Esophagus (tissue), 2 donors: ENCODE measurements at regions not wholly inside any gene's neighbourhood (a gene's known extent, or its start where the extent isn't known, plus 50 kb on each side); places are given as distances from the start of the nearest gene placed in this dataset.

Source experiments
- H3K27ac ChIP-seq, 2 donors: one replicate each; pipeline ENCODE4 v1.5.1; 2013; ENCODE audit warnings: low read depth in 2 of 2, mild to moderate bottlenecking in 2 of 2, inconsistent platforms in 1 of 2, low read length in 1 of 2, moderate library complexity in 1 of 2
- H3K27me3 ChIP-seq, 2 donors: one replicate each; pipeline ENCODE4 v1.6.1; 2013; ENCODE audit warnings: low read length in 2 of 2, control low read depth in 1 of 2, mild to moderate bottlenecking in 1 of 2; ENCODE audit not compliant: insufficient read depth in 2 of 2, control insufficient read depth in 1 of 2
- H3K36me3 ChIP-seq, 2 donors: one replicate each; pipeline ENCODE4 v1.6.1; 2013; ENCODE audit warnings: low read length in 1 of 2; ENCODE audit not compliant: control insufficient read depth in 2 of 2, insufficient read depth in 2 of 2
- H3K4me1 ChIP-seq, 2 donors: one replicate each; pipeline ENCODE4 v1.6.1; 2013; ENCODE audit warnings: low read length in 1 of 2; ENCODE audit not compliant: control insufficient read depth in 2 of 2, insufficient read depth in 2 of 2
- H3K4me3 ChIP-seq, 2 donors: one replicate each; pipeline ENCODE4 v1.5.1; 2013; ENCODE audit warnings: low read length in 2 of 2, mild to moderate bottlenecking in 2 of 2, low read depth in 1 of 2, moderate library complexity in 1 of 2
- H3K9me3 ChIP-seq, 2 donors: one replicate each; pipeline ENCODE4 v1.6.1; 2013; ENCODE audit warnings: mild to moderate bottlenecking in 2 of 2, low read depth in 1 of 2, low read length in 1 of 2, moderate library complexity in 1 of 2; ENCODE audit not compliant: control insufficient read depth in 2 of 2, insufficient read depth in 1 of 2
- WGBS, 2 donors: extraction: QIAGEN DNeasy Blood & Tissue Kit; methylation state at CpG; one replicate each; pipeline ENCODE4 v1.1.7; 2013; 5-methylcytosine and 5-hydroxymethylcytosine counted together
- donor health status: healthy with polysubstance abuse.
- donor health status: Bipolar disorder and iron deficiency.

DNA sequence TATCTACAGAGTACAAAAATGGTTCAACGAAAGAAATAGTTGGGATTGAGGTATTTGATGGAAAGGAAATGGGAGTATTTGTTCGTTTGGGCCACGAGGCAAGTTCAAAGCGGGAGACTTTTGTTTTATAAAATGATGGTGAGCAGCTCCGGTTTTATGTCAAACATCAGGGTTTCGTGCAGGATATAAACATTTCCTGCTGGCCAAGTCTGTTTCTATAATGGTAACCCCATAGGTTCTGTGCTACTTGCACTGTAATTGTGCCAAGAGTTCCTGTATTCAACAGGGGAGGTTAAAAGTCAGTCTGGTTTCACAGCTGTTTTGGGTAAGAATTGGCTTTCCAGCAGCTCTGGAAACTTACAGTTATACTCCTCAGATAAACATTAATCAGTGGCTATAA is 290.3 kb upstream of the NRIP1 start:
- Histone ChIP-seq H3K36me3 (no peaks in the 10 kb centered on the region), H3K27ac (no peak overlapping the region), H3K27me3 (no peaks in the 10 kb centered on the region), H3K9me3 (no peaks in the 10 kb centered on the region), H3K4me1 (no peaks in the 10 kb centered on the region), H3K4me3 (no peak overlapping the region)
- 56 to 62% methylated on average over 6 of the region's 6 CpGs for WGBS, 2 donors

DNA sequence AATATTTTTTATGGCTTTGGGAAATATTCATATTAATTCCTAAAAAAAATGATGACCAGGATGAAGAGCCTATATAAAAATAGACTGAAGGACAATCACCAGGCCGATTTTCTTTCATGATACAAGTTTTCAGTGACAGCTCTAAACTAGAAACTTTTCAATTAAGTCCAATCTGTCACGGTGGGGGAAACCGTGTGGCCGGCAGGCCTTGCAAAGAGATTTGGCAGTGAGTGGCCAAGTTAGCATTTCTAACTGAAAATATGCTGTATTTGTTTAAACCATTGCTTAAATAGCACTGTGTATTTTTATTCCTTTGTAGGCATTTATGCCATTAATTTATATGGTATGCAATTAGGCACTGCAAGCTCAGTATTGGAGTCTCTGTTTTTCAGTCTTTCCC is 294.5 kb upstream of the NRIP1 start:
- H3K36me3 ChIP-seq, result no peaks in the 10 kb centered on the region
- H3K4me1 ChIP-seq, result no peaks in the 10 kb centered on the region
- H3K27me3 ChIP-seq, result no peaks in the 10 kb centered on the region
- H3K27ac ChIP-seq, result no peak overlapping the region
- H3K4me3 ChIP-seq, result no peak overlapping the region
- WGBS, 2 donors, result 71 to 77% methylated on average over 4 of the region's 4 CpGs
- H3K9me3 ChIP-seq, result no peaks in the 10 kb centered on the region

- H3K4me1 ChIP-seq, result no peaks in the 10 kb centered on the region
- WGBS, 2 donors, result 83 to 86% methylated on average over 4 of the region's 4 CpGs
Observed at GRCh38 chr21:15362458-15362857, 297.7 kb upstream of the NRIP1 start.

DNA sequence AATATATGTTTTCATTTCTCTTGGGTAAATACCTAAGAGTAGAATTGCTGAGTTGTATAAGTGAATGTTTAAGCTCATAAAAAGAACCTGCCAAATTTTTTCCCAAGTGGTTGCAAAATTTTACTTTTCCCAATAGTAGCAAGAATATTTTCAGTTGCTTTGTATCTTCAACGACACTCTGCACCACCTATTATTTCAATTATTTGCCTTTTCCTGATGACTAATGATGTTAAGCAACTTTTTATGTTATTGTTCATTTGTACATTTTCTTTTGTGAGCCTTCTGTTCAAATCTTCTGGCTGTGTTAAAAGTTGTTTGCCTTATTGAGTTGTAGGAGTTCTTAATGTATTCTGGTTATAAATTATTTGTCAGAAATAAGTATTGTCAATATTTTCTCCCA is 299.1 kb upstream of the NRIP1 start:
- Histone ChIP-seq H3K36me3 (no peaks in the 10 kb centered on the region), H3K4me3 (no peak overlapping the region), H3K27me3 (no peaks in the 10 kb centered on the region), H3K27ac (no peak overlapping the region), H3K9me3 (peaks cover 0 to 6% of the 10 kb centered on the region in 2 donors), H3K4me1 (no peaks in the 10 kb centered on the region)
- WGBS, 2 donors, result 32 to 56% methylated on average over 1 of the region's 1 CpG

More at GRCh38 chr21:15362458-15362857, 297.7 kb upstream of the NRIP1 start:
- no peaks in the 10 kb centered on the region for H3K36me3 ChIP-seq
- peaks cover 0 to 6% of the 10 kb centered on the region in 2 donors for H3K9me3 ChIP-seq
- no peaks in the 10 kb centered on the region for H3K27me3 ChIP-seq
- no peak overlapping the region for H3K27ac ChIP-seq
- H3K4me3 ChIP-seq, result no peak overlapping the region

DNA sequence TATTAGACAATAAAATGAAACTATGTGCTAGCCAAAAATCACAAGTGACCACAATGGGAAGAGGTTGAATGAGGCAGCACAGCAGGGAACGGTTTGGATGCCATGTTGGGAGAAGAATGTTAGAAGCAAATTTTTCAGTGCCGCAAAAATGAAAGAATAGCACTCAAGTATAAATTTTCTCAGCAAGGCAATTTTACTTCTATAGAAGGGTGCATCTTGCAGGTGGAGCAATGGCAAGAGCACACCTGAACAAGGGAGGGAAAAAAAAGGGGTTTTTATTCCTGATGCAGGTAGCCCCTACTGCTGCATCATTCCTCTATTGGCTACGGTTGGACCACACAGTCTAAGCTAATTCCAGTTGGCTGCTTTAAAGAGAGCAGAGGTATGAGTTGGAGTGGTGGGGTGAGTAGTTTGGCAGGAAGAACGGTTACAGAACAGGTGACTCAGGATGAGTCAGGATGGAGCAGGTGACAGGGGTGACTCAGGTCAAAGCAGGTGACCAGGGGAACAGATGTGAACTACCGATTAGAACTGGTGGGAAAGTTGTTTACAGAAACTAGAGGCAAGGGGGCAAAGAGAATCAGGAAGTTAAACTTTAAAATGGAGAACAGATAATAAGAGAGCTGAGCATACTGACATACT is 301.1 kb upstream of the NRIP1 start:
- H3K36me3 ChIP-seq, result no peaks in the 10 kb centered on the region
- no peak overlapping the region for H3K27ac ChIP-seq
- no peak overlapping the region for H3K4me3 ChIP-seq
- 77 to 78% methylated on average over 5 of the region's 5 CpGs for WGBS, 2 donors
- H3K4me1 ChIP-seq, result no peaks in the 10 kb centered on the region
- peaks cover 0 to 6% of the 10 kb centered on the region in 2 donors for H3K9me3 ChIP-seq
- H3K27me3 ChIP-seq, result no peaks in the 10 kb centered on the region

DNA sequence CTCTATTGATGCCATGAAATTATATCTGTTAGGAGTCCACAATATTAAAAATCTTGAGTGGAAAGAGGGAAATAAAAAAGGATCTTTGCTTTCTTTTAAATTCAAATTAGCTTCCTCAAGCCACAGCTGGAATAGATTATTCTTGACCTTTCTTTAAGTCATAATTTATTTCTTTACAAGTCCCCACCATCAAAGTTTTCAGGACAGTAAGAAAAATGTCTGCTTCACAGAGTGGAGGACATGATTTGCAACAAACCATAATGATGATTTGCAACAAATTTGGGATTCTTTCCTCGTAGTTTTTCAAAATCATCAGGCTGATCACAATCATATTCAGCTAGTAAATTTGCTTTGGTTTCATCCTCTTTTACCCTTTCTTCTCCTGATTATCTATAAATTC is 301.8 kb upstream of the NRIP1 start:
- Histone ChIP-seq H3K9me3 (peaks cover 0 to 6% of the 10 kb centered on the region in 2 donors), H3K27ac (no peak overlapping the region), H3K36me3 (no peaks in the 10 kb centered on the region), H3K27me3 (no peaks in the 10 kb centered on the region), H3K4me3 (no peak overlapping the region), H3K4me1 (no peaks in the 10 kb centered on the region)
- 86 to 87% methylated on average over 1 of the region's 1 CpG for WGBS, 2 donors

- Histone ChIP-seq H3K36me3 (no peaks in the 10 kb centered on the region), H3K9me3 (peaks cover 0 to 6% of the 10 kb centered on the region in 2 donors), H3K27me3 (no peaks in the 10 kb centered on the region), H3K4me3 (no peak overlapping the region), H3K27ac (no peak overlapping the region), H3K4me1 (no peaks in the 10 kb centered on the region)
- WGBS, 2 donors, result 75 to 79% methylated on average over 7 of the region's 7 CpGs
Observed at GRCh38 chr21:15367061-15367626, 302.3 kb upstream of the NRIP1 start.

GRCh38 chr21:15370462-15370975 is 305.7 kb upstream of the NRIP1 start:
- WGBS, 2 donors, result 90 to 91% methylated on average over 8 of the region's 8 CpGs
- no peak overlapping the region for H3K27ac ChIP-seq

DNA sequence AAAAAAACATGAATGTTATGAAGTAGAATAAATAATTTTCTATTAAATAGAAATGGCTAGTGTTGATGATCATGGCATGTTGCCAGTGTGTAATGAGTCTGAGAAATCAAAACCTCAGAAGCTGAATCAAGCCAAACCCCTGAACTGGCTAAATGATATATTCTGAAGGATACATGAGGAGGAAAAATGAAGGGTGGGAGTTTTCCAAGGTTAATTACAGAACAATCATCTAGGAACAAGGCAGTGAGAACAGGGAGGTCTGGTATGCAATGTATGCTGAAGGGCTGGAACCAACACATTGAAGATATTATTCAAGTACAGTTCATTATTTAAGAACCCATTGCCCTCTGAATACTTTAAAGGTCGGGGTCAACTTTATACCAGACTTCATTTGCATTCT is 309.1 kb upstream of the NRIP1 start:
- WGBS, 2 donors, result 79 to 90% methylated on average over 1 of the region's 1 CpG
- no peak overlapping the region for H3K27ac ChIP-seq
- no peaks in the 10 kb centered on the region for H3K27me3 ChIP-seq

More at GRCh38 chr21:15370462-15370975, 305.7 kb upstream of the NRIP1 start:
- no peak overlapping the region for H3K4me3 ChIP-seq
- no peaks in the 10 kb centered on the region for H3K4me1 ChIP-seq
- H3K27me3 ChIP-seq, result no peaks in the 10 kb centered on the region
- H3K9me3 ChIP-seq, result peaks cover 0 to 6% of the 10 kb centered on the region in 2 donors
- no peaks in the 10 kb centered on the region for H3K36me3 ChIP-seq

GRCh38 chr21:15379776-15380175 is 315.0 kb upstream of the NRIP1 start:
- WGBS, 2 donors, result 43 to 46% methylated on average over 3 of the region's 3 CpGs
- no peaks in the 10 kb centered on the region for H3K4me1 ChIP-seq

More for the DNA sequence above, 309.1 kb upstream of the NRIP1 start:
- H3K36me3 ChIP-seq, result no peaks in the 10 kb centered on the region
- no peaks in the 10 kb centered on the region for H3K4me1 ChIP-seq
- H3K4me3 ChIP-seq, result no peak overlapping the region
- no peaks in the 10 kb centered on the region for H3K9me3 ChIP-seq

More at GRCh38 chr21:15379776-15380175, 315.0 kb upstream of the NRIP1 start:
- no peaks in the 10 kb centered on the region for H3K9me3 ChIP-seq
- no peak overlapping the region for H3K4me3 ChIP-seq
- peaks cover 0 to 3% of the 10 kb centered on the region in 2 donors for H3K27me3 ChIP-seq
- no peak overlapping the region for H3K27ac ChIP-seq
- no peaks in the 10 kb centered on the region for H3K36me3 ChIP-seq
